ELR (cell line): ENCODE measurements at regions not wholly inside any gene's neighbourhood (a gene's known extent, or its start where the extent isn't known, plus 50 kb on each side); places are given as distances from the start of the nearest gene placed in this dataset.

Experiments used
- DNase-seq: peaks from one replicate; pipeline ENCODE4 v3.0.0-alpha.2; 2015; ENCODE audit warnings: low read depth

DNA sequence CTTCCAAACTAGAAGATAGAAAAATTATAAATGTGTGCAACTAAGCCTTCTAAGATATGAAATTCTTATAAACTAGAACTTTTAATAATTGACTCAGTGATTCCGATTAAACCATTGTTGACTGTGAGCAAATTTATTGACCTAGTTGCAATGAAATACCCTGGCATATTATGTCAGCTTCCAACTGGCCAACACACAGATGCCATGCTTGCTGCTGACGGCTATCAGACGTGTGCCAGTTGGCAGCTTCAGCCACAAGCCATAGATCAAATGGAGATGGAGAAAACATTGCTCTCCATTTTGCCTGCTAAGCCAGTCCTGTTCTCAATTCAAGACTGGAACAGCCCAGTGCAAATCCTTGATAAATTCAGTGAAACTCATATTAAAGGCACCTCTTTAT is 101.7 kb upstream of the HDGFL1 start:
- no peak for DNase-seq

GRCh38 chr6:22468256-22468965 is 101.0 kb upstream of the HDGFL1 start:
- no peak for DNase-seq

- DNase-seq = no peak
These were observed 98.8 kb upstream of the HDGFL1 start for GRCh38 chr6:22470454-22471131.

- DNase-seq = no peak
These were observed 98.2 kb upstream of the HDGFL1 start for GRCh38 chr6:22471132-22471690.

DNA sequence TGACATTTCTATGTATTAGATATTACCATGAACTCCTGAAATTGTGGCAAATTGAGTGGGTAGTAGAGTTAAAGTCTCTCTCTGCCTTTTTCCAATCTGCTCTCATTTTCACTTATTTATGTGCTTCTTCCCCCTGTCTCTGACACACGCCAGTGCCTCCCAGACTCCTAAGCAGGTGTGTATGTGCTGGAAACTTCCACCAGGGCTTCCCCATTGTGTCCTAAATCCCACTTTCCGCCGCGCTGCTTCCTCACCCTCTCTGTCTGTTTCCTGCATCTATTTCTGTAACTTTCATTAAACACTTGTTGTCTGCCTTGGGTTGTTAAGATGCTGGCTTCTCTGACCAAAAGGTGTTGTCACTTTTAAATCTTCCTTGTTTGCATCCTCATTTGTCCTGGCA is 97.6 kb upstream of the HDGFL1 start:
- no peak for DNase-seq

DNA sequence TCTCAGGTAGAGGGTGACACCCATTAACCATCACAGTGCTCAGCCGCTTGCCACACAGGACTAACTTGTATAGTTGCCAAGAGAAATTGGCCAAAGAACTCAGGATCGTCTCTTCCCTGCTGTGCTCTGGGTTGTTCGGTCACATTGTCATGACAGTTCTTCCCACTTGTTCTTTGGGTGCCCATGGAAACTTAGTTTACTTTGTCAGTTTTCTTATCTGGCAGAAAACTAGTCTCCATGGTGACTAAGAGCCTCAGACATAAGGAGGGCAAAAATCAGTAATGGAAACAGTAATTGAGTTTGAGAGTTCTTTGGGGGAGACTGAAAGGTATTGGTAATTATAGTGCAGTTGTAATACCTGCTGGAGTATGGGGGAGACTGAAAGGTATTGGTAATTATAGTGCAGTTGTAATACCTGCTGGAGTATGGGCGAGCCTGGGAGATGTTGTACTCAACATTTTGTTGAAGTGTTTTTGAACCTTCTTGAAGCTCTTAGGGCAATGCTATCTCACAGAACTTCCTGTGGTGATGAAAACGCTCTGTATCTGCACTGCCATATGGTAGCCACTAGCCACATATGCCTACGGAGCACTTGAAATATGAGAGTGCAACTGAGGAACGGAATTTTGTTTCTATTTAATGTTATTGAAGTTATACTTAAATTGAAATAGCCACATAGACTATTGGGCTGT is 95.2 kb upstream of the HDGFL1 start:
- no peak for DNase-seq

DNA sequence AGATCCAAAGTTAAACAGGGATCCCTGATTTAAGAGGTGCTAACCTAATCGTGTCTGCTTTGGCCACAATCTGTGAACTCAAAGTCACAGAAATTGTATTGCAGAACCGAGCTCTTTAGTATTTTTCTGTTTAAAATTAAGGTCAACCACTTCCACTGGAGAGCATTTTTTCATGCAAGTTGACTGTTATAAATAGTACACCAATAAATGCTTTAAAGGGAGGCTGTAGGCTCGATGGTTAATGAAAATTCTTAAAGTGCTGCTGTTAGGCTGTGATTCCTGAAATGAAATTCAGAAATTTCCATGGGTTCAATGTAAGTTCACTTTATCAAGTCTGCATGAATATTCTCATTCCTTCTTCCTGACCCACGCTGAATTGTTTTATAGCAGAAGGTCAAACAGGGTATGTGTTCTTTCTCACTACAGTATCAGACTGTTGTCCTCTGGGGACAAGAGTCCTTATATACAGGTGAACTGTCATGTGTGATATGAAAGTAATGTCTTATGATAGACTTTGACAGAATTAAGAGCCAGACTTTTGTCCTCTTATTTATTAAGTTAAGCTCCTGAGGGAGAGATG is 92.5 kb upstream of the HDGFL1 start:
- no peak for DNase-seq

DNA sequence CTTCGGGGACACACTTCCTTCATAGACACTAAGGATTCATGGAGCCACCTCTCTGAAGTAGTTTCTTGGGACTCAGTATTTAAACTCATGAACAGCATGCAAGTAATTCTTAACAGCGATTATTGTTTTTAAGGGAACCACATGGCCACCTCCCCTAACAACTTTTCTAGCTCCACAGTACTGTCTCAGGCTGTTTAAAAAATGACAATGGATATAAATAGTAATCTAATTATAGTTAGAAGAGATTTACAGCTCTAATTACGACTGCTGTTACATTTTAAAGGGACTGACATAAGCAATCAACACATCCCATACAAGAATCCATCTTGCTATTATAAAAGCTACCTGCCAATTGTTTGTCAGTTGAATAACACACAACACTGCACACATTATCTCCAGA is 72.1 kb upstream of the HDGFL1 start:
- DNase-seq = no peak

DNA sequence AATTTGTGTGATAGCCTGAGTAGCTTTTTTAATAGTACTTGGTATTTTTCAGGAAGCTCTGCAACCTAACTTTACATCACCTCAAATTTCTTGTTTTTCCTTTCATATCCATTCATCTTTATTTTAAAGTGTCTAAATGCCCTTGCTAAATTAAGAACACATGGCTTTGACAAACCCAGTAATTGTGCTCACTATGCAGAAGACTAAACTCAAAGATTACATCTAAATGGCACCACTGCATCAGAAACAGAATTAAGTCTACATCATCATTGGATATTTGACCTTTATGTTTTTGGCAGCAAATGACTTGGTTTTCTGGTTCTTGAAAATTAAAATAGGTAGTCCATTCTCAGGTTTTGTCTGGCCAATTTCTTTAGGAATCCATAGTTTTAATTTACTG is 69.6 kb upstream of the HDGFL1 start:
- DNase-seq = no peak

- DNase-seq = no peak
These were observed 62.9 kb upstream of the HDGFL1 start for GRCh38 chr6:22506496-22506895.

DNA sequence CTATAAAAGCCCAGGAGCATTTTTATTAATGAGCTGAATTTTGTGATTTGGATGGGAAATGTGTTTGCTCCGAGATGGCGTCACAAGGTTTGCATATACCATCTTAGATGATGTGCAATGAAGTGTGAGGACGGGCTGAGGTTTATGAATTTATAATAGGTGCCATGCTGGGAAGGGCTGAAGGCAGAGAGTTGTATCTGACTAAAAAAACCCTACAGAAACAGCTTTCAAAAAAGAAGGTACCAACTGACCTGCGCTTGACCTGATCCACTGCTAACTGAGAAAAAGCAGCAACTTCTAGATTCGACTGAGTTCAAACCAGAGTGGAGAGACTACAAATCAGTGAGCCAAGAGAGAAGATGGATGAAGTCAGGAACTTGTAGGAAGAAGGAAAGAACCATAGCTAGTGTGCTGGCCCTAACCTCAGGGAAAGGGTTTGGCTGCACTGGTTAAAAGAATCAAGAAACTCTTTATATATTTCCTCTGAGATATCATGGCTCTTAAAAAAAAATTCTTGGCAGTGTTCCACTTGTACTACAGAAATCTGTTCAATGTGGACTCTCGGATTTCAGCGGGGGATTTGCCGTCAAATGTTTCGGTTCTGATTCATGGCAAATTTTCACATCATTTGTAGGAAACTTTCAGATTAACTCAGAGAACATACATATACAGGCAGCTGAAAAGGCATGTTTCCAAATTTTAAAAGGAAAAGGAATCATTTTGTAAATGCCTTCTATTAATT is 56.5 kb upstream of the HDGFL1 start:
- DNase-seq = no peak

DNA sequence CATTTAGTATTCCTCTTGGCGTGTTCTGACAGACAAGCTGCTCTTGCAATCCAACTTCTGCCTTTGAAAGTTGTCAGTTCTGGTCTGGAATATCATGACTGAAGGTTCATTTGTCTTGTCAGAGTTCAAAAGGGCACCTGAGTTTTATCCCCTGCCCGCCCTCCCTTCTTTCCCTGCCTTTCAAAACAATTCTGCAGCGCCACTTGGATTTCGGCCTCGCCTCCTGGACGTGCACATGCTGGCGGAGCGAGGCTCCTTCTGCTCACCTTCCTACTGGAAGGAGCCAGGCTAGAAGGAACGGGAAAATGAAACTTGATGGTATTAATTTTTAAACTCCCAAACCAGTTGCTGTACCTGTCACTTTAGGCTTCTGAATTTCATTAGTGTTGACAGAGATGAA is 55.7 kb upstream of the HDGFL1 start:
- no peak for DNase-seq

GRCh38 chr6:22519237-22519636 is 50.1 kb upstream of the HDGFL1 start:
- DNase-seq = no peak
